ENCODE measurements at regions not wholly inside any gene's neighbourhood (a gene's known extent, or its start where the extent isn't known, plus 50 kb on each side); places are given as distances from the start of the nearest gene placed in this dataset.

DNA sequence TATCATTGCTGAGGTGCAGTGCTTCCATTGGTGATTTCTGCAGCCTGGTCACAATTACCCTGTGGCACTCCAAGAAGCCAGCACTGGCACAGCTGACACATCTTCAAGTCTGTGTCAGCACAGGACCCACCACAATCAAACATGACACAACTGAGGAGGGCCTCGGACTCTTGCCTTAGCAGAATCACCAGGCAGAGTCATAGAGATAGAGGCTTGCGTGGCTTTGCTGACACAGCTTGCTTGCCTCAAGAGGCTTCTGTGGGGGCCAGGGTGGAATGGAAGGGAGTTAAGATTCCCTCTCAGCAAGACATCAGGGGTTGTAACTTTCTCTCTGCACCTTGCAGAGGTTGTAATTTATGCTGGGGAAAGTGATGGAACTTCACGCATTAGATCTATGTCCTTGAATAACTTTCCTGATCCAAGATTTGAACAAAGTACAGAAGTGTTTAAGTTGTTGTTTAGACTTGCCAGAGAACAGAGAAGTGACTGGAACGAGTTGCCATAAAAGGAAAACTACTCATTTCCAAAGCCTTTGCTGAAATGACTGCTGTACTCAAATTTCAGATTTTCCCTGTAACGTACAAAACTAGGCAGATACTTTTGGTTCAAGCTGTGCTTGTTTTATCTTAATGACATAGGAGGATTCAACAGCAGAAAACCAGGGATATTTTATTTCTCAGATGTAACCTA lies 170.7 kb downstream of the DIPK2A start:
- DNase-seq, result no peak

- DNase-seq, result no peak
Measured at GRCh38 chr3:144148356-144148755, 176.7 kb downstream of the DIPK2A start.

DNA sequence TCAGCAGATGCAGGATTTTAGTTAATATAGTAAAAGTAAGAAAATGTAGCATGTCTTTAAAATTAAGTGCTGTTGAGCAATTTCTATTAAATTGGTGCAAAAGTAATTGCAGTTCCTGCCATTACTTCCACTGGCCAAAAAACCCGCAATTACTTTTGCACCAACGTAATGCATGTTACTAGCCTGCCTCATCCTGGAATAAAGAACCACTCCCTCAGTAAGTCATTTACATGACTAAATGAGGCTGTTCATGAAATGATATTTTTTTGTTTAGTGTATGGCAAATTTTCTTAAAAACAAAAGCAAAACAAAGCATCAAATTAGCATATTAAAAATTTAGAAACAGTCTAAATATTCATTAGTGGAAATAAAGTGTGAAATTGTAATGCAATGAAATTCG lies 180.4 kb downstream of the DIPK2A start:
- no peak for DNase-seq

DNA sequence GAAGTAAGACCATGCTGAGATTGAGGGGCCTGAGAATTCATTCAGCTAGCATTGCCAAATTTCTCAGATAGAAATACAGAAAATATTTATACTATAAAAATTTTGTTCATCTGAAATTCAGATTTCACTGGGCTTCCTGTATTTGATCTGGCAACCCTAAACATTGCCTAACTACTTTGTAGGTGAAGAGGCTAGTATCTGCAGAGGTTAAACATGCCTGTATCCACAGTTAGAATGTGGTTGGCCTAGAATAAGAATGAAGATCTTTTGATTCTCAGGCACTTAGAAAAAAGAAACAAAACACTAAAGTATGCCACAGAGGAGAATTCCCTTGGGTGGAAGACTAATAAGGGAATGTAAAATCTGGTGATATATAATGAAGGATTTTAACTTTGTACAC lies 189.0 kb downstream of the DIPK2A start:
- no peak for DNase-seq

- no peak for DNase-seq
Measured at GRCh38 chr3:144162042-144162441, 190.4 kb downstream of the DIPK2A start.

DNA sequence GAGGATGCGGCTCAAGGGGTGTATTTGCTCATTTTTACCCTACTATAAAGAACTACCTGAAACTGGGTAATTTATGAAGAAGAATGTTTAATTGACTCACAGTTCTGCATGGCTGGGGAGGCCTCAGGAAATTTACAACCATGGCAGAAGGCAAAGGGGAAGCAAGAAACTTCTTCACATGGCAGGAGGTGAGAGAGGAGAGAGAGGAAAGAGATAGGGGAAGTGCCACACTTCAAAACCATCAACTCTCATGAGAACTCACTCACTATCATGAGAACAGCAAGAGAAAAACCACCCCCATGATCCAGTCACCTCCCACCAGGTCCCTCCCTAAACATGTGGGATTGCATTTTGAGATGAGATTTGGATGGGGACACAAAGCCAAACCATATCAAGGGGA lies 192.7 kb downstream of the DIPK2A start:
- no peak for DNase-seq

GRCh38 chr3:144165482-144165881 lies 193.9 kb downstream of the DIPK2A start:
- no peak for DNase-seq

- no peak for DNase-seq
Measured at GRCh38 chr3:144167634-144168033, 196.0 kb downstream of the DIPK2A start.

GRCh38 chr3:144173491-144173890 lies 201.9 kb downstream of the DIPK2A start:
- DNase-seq, result no peak

DNA sequence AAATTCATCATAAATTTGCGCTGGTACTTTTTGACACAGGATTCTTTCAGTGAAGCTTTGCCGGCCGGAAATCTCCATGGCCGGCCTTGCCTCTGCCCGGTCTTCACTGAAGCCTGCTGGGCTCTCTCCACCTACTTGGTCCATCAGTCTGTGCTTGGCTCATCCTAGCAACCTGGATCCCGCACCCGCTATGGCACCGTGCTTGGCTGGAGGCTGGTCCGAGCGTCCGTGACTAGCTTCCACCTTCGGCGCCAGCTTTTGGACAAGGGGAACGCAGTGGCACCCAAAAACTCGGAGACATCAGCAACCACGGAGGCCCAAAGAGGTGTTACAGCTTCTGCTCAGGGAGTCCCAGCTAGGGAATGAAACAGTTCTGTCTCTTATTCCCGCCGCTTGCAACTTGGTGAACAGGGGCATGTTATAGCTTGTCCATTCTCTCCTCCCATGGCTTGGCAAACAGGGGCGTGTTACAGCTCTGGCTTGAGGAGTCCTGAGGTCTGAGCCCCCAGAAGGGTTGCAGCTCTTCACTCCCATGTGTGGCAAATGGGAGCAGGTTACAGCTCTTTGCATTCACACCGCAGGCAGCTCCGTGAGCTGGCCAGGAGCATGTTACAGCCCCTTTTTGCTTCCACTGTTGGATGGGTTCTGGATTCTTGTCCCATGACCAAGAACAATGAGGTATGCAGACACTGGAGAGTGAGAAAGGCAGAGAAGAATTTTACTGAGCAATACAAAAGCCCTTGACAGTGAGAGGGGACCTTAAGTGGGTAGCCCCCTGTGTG lies 204.2 kb downstream of the DIPK2A start:
- no peak for DNase-seq

DNA sequence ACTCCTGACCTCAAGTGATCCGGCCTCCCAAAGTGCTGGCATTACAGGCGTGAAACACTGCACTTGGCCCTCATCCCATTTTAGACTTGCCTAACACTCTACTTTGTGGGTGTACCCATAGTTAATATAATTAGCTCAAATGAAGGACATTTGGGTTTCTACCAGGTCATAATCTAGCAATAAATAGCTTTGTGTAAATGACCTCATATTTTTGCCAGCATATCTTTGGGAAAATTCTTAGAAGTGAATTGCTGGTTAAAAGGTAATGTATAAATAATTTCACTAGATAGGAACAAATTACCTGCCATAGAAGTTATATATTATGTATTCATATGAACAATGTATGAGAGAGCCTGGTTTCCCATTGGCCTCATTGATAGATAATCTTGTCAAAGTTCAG lies 206.0 kb downstream of the DIPK2A start:
- no peak for DNase-seq

GRCh38 chr3:144178607-144179006 lies 207.0 kb downstream of the DIPK2A start:
- no peak for DNase-seq

DNA sequence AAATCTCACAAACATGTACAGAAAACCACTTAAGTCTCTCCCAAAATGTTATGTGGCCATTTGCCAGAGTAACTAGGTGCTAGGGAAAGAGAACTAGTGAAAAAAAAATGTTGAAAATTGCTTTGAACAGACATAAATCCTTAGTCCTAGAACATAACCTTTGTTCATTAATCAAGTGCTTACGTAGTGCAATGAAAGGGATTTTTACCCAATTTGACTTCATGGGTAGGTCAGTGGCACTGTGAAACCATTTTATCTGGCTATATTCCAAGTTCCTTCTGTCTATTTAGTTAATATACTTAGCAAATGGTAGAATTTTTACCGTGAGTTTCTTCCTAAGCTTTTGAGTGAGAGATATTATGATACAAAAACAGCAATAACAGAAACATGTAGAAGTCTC lies 209.4 kb downstream of the DIPK2A start:
- no peak for DNase-seq

DNA sequence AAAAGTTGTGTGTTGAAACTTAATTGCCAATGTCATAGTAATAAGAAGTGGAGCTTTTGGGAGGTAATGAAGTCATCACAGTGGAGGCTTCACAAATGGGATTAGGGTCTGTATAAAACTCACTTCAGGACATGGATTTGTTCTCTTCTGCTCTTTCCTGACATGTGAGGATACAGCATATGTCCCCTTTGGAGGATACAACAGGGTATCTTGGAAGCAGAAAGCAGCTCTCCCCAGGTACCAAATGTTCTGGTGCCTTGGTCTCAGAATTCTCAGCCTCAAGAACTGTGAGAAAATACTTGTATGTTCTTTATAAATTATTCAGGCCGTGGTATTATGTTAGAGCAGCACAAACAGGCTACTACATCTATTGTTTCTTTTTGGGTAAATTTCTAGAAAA lies 210.9 kb downstream of the DIPK2A start:
- no peak for DNase-seq

DNA sequence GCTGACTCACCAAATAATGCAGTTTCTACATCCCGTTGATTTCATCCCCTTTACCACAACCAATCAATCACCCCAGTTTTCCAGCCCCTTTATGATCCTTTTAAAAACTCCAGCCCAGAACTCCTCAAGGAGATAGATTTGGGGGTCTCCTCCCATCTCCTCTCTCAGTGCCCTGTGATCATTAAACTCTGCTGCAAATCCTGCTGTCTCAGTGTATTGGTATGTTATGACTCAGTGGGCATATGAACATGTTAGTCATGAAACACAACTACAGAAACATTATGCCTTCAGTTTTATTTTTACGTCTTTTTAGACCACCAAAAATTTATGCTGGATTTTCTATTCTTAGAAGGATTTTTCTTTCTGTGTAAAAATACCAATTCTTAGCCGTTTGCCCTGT lies 213.7 kb downstream of the DIPK2A start:
- no peak for DNase-seq

DNA sequence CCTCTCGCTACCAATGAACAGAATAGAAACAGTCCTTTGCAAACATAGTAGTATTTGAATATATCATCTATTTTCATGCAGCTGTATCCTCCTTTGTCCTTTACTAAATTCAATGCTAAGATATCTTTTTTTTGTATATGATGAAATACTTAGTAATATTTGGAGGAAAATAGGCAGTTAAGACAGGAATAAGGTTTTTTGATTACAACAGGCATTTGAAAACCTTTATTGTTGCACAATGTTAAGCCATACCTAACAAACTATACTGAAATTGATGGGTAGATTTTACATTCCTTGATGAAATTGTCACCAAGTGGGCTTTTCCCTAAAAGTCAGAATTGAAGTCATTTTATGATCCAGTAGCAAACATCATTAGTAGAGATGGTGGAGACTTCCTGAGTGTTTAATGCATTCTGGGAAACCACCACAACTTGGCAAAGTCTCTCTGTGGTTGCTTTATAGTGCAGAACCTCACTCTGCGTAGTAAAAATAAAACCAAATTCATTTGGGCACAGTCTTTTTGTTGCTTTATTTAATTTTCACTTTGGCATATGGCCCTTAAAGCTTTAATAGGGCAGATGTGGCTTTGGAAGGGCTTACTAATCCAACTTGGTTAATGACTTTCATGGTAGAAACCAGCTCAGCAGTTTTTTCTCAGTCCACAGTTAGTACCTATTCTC lies 216.0 kb downstream of the DIPK2A start:
- DNase-seq, result no peak

GRCh38 chr3:144189044-144189443 lies 217.4 kb downstream of the DIPK2A start:
- DNase-seq, result no peak

DNA sequence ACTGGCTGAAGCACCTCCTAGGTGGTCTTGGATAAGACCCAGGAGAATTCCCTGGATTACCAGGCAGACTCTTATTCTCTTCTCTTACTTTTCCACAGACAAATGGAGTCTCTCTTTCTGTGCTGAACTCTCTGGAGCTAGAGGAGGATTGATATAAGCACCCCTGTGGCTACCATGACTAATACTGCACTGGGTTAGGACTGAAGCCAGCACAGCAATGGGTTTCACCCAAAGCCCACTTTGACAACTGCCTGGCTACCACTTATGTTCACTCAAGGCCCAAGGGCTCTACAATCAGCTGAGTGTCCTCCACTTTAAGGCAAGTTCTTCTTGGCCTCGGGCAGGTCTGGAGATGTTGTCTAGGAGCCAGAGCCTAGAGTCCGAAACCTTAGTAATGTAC lies 225.5 kb downstream of the DIPK2A start:
- no peak for DNase-seq

DNA sequence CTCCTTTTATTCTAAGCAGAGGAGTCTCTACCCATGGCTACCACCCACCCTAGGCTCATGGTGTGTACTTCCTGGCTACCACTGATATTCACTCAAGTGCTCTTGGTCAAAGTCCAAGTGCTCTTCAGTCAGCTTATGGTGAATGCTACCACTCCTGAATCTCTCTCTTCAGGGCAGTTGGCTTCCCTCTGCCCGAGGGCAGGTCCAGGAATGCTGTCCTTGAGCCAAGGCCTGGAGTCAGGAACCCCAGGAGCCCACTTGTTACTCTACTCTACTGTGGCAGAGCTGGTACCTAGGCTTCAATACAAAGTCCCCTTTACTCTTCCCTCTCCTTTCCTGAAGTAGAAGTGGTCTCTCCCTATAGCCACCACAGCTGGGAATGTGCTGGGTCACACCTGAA lies 226.0 kb downstream of the DIPK2A start:
- no peak for DNase-seq

DNA sequence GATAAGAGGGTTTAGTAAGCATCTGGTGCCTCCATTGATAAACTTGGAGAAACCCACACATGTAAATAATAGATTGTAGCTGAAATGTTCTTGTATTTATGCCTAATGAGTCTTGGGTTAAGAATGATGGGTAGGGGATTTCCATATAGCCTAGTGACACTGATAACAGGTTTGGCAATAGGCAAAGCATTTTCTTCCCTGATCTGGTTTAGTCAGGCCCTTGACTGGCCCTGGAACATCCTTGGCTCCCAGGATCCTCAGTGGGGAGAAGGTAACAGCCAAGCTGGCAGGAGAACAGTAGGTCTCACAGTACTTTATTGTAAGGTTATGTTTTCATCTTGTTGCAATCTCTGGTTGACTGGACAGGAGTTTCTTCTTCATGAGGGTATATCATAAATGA lies 228.4 kb downstream of the DIPK2A start:
- no peak for DNase-seq

GRCh38 chr3:144200466-144200865 lies 228.8 kb downstream of the DIPK2A start:
- no peak for DNase-seq

- no peak for DNase-seq
Measured at GRCh38 chr3:144221761-144222160, 250.1 kb downstream of the DIPK2A start.

DNA sequence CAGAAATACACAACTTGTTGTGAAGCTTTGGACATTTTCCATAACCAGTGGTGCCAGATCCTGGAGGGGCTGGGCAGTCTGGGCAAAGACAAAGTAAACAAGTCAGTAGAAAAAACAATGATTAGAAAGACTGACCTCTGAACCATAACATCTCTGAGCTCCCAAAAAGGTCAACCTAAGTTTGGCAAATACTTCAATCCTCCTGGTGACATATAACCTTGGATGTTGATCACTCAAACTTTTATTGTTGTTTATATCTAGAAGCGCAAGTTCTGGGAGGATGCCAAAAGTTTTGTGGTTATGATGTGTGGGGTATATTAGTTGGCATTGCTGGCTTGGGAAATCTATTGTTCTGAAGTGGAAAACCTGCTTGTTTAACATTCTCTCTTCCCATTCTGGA lies 257.7 kb downstream of the DIPK2A start:
- no peak for DNase-seq

DNA sequence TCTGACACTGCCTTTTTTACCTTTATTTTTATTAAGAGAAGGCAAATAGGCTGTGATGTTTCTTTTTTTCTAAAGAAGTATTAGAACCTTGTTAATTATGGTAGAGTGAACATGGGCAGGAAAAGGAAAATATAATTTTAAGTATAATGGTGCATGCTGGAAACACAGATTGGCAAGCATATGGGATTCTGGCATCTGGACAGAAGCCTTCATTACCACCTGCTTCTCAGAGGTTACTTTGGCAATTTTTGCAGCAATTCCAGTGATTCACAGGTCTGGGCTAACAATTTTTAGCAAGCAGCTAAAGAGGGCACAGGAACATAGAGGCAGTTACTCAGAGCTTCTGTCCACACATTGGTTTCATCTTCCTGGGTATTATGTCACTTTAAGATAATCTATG lies 258.3 kb downstream of the DIPK2A start:
- DNase-seq, result no peak
